Body of pancreas (tissue), 4 donors: ENCODE measurements at regions not wholly inside any gene's neighbourhood (a gene's known extent, or its start where the extent isn't known, plus 50 kb on each side); places are given as distances from the start of the nearest gene placed in this dataset.

ENCODE experiments used
- CTCF ChIP-seq, 7 experiments: fragments of 450-650 bp in 4 of 7; fragments of 200-600 bp in 3 of 7; sonication (generic) in 3 of 7; IDR thresholded peaks; one replicate each; pipeline ENCODE4 v1.5.1; 2016 to 2019; ENCODE audit warnings: antibody characterized with exemption in 7 of 7
- POLR2A ChIP-seq, 3 donors: fragments of 450-650 bp; IDR thresholded peaks; one replicate each; pipeline ENCODE4 v1.6.1; 2016; ENCODE audit warnings: antibody characterized with exemption in 3 of 3, mild to moderate bottlenecking in 2 of 3

GRCh38 chr3:73955494-73956070 is 330.8 kb upstream of the PDZRN3 start:
- TF ChIP-seq CTCF (IDR thresholded peaks at IDR 0.05) (no peak), POLR2A (IDR thresholded peaks at IDR 0.05) (no peak)
